Nephron progenitor cell (in vitro differentiated cells): ENCODE measurements at regions not wholly inside any gene's neighbourhood (a gene's known extent, or its start where the extent isn't known, plus 50 kb on each side); places are given as distances from the start of the nearest gene placed in this dataset.
"Not testable (repeated sequence)": the region's sequence is repeated elsewhere in the genome, so short reads cannot be mapped to it uniquely, and the experiment has no call there.

Source experiments
- DNase-seq: peaks from one replicate; pipeline ENCODE4 v3.0.0; 2021
- H3K27ac Mint-ChIP-seq: 2 replicates; pipeline ENCODE4 v1.8.0; 2021; ENCODE audit warnings: mild to moderate bottlenecking, moderate library complexity, mixed read lengths
- H3K27me3 Mint-ChIP-seq: 2 replicates; pipeline ENCODE4 v1.8.0; 2021; ENCODE audit warnings: mild to moderate bottlenecking, low read depth, mixed read lengths; ENCODE audit not compliant: poor library complexity
- H3K36me3 Mint-ChIP-seq: 2 replicates; pipeline ENCODE4 v1.8.0; 2021; ENCODE audit warnings: low read depth, mixed read lengths
- H3K4me1 Mint-ChIP-seq: 2 replicates; pipeline ENCODE4 v1.8.0; 2021; ENCODE audit warnings: mixed read lengths
- H3K4me3 Mint-ChIP-seq: 2 replicates; pipeline ENCODE4 v1.8.0; 2021; ENCODE audit warnings: mild to moderate bottlenecking, moderate library complexity, mixed read lengths
- H3K9me3 Mint-ChIP-seq: 2 replicates; pipeline ENCODE4 v1.8.0; 2021; ENCODE audit warnings: mild to moderate bottlenecking, moderate library complexity, mixed read lengths
- TF ChIP-seq, protein P1 (sequence below): fragments of 200-600 bp; sonication (generic); IDR thresholded peaks from 2 replicates; pipeline ENCODE4 v1.5.0; 2021; ENCODE audit warnings: antibody characterized with exemption

DNA sequence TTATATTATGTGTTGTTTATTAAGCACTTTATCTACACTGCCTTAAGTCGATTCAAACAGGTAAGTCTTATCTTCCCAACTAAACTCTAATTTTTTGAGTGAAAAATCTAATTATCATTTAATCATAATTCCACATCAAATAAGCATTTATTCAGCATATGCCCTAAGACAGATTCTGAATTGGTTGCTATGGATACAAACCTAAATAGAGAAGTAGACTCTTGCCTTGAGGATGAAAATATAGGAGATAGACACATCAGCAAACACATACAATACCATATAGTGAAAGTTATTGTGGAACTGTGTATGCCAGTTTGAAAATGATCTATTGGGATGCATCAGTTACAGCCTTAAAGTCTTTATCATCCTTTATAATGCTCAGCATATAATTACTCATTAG lies 1679.9 kb downstream of the SLITRK1 start:
- H3K4me1 Mint-ChIP-seq = no peaks in the 10 kb centered on the region
- H3K27ac Mint-ChIP-seq = no peak overlapping the region
- H3K36me3 Mint-ChIP-seq = no peaks in the 10 kb centered on the region
- H3K4me3 Mint-ChIP-seq = no peak overlapping the region
- no peak for DNase-seq
- TF ChIP-seq, protein P1, sequence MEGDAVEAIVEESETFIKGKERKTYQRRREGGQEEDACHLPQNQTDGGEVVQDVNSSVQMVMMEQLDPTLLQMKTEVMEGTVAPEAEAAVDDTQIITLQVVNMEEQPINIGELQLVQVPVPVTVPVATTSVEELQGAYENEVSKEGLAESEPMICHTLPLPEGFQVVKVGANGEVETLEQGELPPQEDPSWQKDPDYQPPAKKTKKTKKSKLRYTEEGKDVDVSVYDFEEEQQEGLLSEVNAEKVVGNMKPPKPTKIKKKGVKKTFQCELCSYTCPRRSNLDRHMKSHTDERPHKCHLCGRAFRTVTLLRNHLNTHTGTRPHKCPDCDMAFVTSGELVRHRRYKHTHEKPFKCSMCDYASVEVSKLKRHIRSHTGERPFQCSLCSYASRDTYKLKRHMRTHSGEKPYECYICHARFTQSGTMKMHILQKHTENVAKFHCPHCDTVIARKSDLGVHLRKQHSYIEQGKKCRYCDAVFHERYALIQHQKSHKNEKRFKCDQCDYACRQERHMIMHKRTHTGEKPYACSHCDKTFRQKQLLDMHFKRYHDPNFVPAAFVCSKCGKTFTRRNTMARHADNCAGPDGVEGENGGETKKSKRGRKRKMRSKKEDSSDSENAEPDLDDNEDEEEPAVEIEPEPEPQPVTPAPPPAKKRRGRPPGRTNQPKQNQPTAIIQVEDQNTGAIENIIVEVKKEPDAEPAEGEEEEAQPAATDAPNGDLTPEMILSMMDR = no peak
- H3K27me3 Mint-ChIP-seq = peaks cover 4% of the 10 kb centered on the region
- no peaks in the 10 kb centered on the region for H3K9me3 Mint-ChIP-seq

DNA sequence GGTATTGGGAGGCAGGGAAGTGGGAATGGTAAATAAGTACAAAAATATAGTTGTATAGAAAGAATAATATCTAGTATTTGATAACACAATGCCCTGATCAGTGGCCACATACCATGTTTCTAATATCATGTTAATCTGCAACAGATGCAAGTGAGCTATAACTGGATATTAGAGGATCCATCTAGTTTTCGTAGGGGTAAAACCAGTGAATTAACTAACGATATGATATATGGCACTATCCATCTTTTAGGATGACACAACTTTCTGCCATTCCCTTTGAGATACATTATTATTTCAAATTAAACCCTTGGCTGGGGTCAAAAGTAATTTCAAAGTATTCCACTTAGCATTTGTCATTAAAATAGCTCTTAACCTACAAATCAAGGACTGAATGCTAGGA lies 1686.2 kb downstream of the SLITRK1 start:
- Mint-ChIP-seq H3K4me1 (no peaks in the 10 kb centered on the region), H3K36me3 (no peaks in the 10 kb centered on the region), H3K27me3 (peaks cover 3% of the 10 kb centered on the region), H3K9me3 (no peaks in the 10 kb centered on the region), H3K27ac (no peak overlapping the region), H3K4me3 (no peak overlapping the region)
- no peak for DNase-seq
- TF ChIP-seq, protein P1 = no peak

DNA sequence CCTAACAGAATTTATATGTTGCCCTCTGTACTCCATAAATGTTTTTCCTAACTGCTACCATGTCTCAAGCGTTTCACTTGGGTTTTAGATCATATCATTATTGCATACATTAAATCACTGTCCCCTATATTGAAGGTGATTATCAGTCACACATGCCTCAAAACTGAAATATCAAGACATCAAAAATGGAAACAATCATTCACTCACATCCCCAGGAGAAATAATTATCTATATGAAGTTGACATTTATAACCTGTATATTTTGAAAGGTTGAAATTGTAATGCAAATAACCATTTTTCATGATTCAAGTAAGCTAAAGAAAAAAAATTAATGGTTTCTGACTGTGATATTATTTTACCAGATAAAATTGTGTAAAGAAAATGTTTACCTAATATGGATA lies 1695.0 kb downstream of the SLITRK1 start:
- H3K36me3 Mint-ChIP-seq = no peaks in the 10 kb centered on the region
- H3K4me1 Mint-ChIP-seq = no peaks in the 10 kb centered on the region
- H3K4me3 Mint-ChIP-seq = no peak overlapping the region
- TF ChIP-seq, protein P1 = no peak
- H3K27me3 Mint-ChIP-seq = no peaks in the 10 kb centered on the region
- no peaks in the 10 kb centered on the region for H3K9me3 Mint-ChIP-seq
- DNase-seq = no peak
- no peak overlapping the region for H3K27ac Mint-ChIP-seq

DNA sequence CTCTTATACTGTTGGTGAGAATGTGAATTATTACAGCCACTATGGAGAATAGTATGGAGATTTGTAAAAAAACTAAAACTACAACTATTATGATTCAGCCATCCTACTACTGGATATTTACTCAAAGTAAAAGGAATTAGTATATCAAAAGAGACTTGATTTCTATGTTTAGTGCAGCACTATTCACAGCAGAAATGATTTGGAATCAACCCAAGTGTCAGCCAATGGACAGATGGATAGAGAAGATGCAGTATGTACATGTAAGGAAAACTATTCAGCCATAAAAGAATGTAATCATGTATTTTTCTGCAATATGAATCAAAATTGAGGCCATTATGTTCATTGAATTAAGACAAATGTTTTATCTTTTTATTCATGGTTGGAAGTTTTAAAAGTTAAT lies 1705.5 kb downstream of the SLITRK1 start:
- no peaks in the 10 kb centered on the region for H3K27me3 Mint-ChIP-seq
- H3K27ac Mint-ChIP-seq = no peak overlapping the region
- H3K4me1 Mint-ChIP-seq = no peaks in the 10 kb centered on the region
- no peaks in the 10 kb centered on the region for H3K9me3 Mint-ChIP-seq
- no peak overlapping the region for H3K4me3 Mint-ChIP-seq
- TF ChIP-seq, protein P1 = no peak
- H3K36me3 Mint-ChIP-seq = no peaks in the 10 kb centered on the region
- DNase-seq = no peak

DNA sequence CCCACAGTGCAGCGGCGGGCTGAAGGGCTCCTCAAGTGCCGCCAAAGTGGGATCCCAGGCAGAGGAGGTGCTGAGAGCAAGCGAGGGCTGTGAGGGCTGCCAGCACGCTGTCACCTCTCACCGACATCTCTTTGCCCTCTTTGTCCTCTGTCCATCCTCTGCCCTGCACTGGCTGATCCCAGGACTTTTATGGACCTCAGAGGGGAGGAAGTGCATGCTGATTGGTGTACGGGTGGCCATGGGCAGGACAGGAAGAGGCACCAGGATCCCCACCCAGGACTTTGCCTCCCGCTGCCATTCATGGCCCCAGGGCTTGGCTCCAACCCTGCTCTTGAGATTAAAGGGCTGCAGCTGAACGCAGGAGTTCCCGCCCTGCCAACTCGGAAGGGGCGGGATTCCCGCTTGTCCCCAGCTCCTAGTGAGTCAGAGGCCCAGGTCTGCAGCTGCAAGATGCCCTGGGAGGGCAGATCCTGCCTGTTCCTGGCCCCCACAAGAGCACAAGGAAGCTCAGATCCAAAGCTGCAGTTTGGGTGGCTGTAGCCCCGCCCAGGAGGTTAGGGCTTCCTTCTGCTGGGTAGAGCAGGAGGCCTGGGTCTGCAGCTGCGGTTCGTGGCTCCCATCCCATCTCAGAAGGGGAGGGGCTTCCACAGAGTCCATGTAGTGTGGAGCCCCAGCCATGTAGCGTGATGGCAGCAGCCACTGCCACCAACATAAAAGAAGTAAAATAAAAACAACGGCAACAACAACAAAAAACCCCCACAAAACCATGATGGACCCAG lies 1716.7 kb downstream of the SLITRK1 start:
- DNase-seq = no peak
- Mint-ChIP-seq H3K36me3 (no peaks in the 10 kb centered on the region), H3K4me3 (no peak overlapping the region), H3K27ac (no peak overlapping the region), H3K27me3 (no peaks in the 10 kb centered on the region), H3K4me1 (no peaks in the 10 kb centered on the region), H3K9me3 (peaks cover 3% of the 10 kb centered on the region)
- TF ChIP-seq, protein P1 = no peak

DNA sequence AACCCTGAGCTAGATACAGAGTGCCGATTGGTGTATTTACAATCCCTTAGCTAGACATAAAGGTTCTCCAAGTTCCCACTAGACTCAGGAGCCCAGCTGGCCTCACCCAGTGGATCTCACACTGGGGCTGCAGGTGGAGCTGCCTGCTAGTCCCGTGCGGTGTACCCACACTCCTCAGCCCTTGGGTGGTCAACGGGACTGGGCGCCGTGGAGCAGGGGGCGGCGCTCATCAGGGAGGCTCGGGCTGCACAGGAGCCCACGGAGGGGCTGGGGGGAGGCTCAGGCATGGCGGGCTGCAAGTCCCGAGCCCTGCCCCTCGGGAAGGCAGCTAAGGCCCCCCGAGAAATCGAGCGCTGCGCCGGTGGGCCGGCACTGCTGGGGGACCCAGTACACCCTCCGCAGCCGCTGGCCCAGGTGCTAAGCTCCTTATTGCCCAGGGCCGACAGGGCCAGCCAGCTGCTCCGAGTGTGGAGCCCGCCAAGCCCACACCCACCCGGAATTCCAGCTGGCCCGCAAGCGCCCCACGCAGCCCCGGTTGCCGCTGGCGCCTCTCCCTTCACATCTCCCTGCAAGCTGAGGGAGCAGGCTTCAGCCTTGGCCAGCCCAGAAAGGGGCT lies 1717.4 kb downstream of the SLITRK1 start:
- H3K4me1 Mint-ChIP-seq, H3K27me3 Mint-ChIP-seq, H3K9me3 Mint-ChIP-seq, H3K4me3 Mint-ChIP-seq, H3K27ac Mint-ChIP-seq, H3K36me3 Mint-ChIP-seq, DNase-seq: not testable (repeated sequence)
